PC-3 (cell line): ENCODE measurements at regions not wholly inside any gene's neighbourhood (a gene's known extent, or its start where the extent isn't known, plus 50 kb on each side); places are given as distances from the start of the nearest gene placed in this dataset.

ENCODE experiments used
- ATAC-seq: fragments of 200-7000 bp; cut with Tn5 transposase; 2 replicates; pipeline ENCODE4 v1.9.1; 2020; ENCODE audit warnings: mild to moderate bottlenecking, moderate library complexity
- BruUV-seq: library from RNA; stranded (reverse); fragments of 400-500 nt; replicated peaks from 2 replicates; lab custom pipeline; 2021; lab: Mats Ljungman, UMichigan
- CTCF ChIA-PET: fragments of 300-600 bp; sonication (Branson Sonifier 250); formaldehyde crosslinking; loops from one replicate; lab custom pipeline; 2022; ENCODE audit warnings: antibody characterized with exemption; lab: Charles Lee
- POLR2A ChIA-PET: fragments of 300-600 bp; sonication (Branson Sonifier 250); formaldehyde crosslinking; loops from one replicate; lab custom pipeline; 2022; ENCODE audit warnings: antibody characterized with exemption; ENCODE audit not compliant: unreplicated experiment; lab: Charles Lee
- DNase-seq: peaks from one replicate; pipeline ENCODE4 v3.0.0-alpha.2; 2015
- H2AFZ ChIP-seq: fragments of 300-600 bp; sonication (generic); 2 replicates; pipeline ENCODE4 v1.6.0; 2016; ENCODE audit warnings: antibody characterized with exemption, low read length
- H3F3A ChIP-seq: fragments of 300-600 bp; sonication (generic); one replicate; pipeline ENCODE4 v1.6.0; 2017; ENCODE audit warnings: antibody characterized with exemption, low read length, control low read depth, mild to moderate bottlenecking; ENCODE audit not compliant: unreplicated experiment
- H3K27ac ChIP-seq: fragments of 300-600 bp; sonication (generic); 2 replicates; pipeline ENCODE4 v1.5.1; 2016; ENCODE audit warnings: mild to moderate bottlenecking, low read length
- H3K27me3 ChIP-seq: fragments of 300-600 bp; sonication (generic); 2 replicates; pipeline ENCODE4 v1.6.1; 2016; ENCODE audit warnings: low read length, mixed read lengths
- H3K36me3 ChIP-seq: fragments of 300-600 bp; sonication (generic); 2 replicates; pipeline ENCODE4 v1.6.1; 2016; ENCODE audit warnings: low read depth, mixed run types, low read length, mixed read lengths
- H3K4me1 ChIP-seq: fragments of 300-600 bp; sonication (generic); 2 replicates; pipeline ENCODE4 v1.5.1; 2016; ENCODE audit warnings: low read length; ENCODE audit not compliant: insufficient read depth
- H3K4me2 ChIP-seq: fragments of 300-600 bp; sonication (generic); 2 replicates; pipeline ENCODE4 v1.6.0; 2016; ENCODE audit warnings: low read length
- H3K4me3 ChIP-seq: fragments of 300-600 bp; sonication (generic); 2 replicates; pipeline ENCODE4 v1.5.1; 2016; ENCODE audit warnings: mild to moderate bottlenecking, low read length, mixed read lengths
- H3K79me2 ChIP-seq: fragments of 300-600 bp; sonication (generic); 2 replicates; pipeline ENCODE4 v1.6.1; 2017; ENCODE audit warnings: low read length, mixed read lengths
- H3K9ac ChIP-seq: fragments of 300-600 bp; sonication (generic); 2 replicates; pipeline ENCODE4 v1.6.0; 2016; ENCODE audit warnings: mild to moderate bottlenecking, low read length
- H3K9me2 ChIP-seq: fragments of 300-600 bp; sonication (generic); replicated peaks from 2 replicates; pipeline ENCODE4 v1.6.1; 2016; ENCODE audit warnings: mixed run types, low read length, mixed read lengths
- H3K9me3 ChIP-seq: fragments of 300-600 bp; sonication (generic); 2 replicates; pipeline ENCODE4 v1.6.1; 2016; ENCODE audit warnings: low read length, mixed read lengths
- H4K20me1 ChIP-seq: fragments of 300-600 bp; sonication (generic); 2 replicates; pipeline ENCODE4 v1.6.1; 2016; ENCODE audit warnings: low read length, mixed read lengths
- EZH2 ChIP-seq: fragments of 300-600 bp; sonication (generic); IDR thresholded peaks from one replicate; pipeline ENCODE4 v1.6.1; 2017; ENCODE audit warnings: antibody characterized with exemption, mild to moderate bottlenecking, low read length; ENCODE audit not compliant: unreplicated experiment
- EZH2phosphoT487 ChIP-seq: fragments of 300-600 bp; sonication (generic); IDR thresholded peaks from 2 replicates; pipeline ENCODE4 v1.6.1; 2018; ENCODE audit warnings: mild to moderate bottlenecking, antibody characterized with exemption, low read length, borderline replicate concordance
- intact Hi-C: fragments of 100-400 bp; cut with micrococcal nuclease; formaldehyde crosslinking; loops from 2 replicates; pipeline ENCODE4 v1.9.0; 2023
- TF ChIP-seq, protein P1 (sequence below): fragments of 300-600 bp; sonication (generic); conservative IDR thresholded peaks from 2 replicates; pipeline ENCODE4 v1.5.1; 2017; ENCODE audit warnings: antibody characterized with exemption, low read depth, mild to moderate bottlenecking, low read length

DNA sequence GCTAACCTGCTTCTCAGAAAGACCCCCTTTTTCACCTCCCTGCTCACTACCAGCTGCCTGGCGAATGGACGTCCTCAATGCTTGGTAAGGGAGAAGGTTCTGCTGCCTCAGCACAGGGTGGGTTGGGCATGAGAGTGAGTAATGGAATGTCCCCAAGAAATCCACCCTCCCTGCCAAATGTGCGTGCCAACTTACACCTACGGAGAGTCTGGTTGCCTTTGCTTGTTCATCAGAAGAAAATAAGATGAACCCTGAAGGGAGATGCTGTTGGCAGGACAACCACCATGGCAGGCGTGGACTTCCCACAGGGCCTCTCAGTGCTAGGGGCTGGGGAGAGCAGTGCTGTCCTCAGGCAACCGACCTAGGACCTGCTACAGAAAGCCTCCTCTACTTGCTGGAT lies 106.0 kb downstream of the XCL2 start:
- Histone ChIP-seq H3K9me3 (no peaks in the 10 kb centered on the region), H3F3A (no peaks in the 10 kb centered on the region), H3K27ac (no peak overlapping the region), H3K36me3 (no peaks in the 10 kb centered on the region), H3K9me2 (no peaks in the 10 kb centered on the region), H4K20me1 (no peaks in the 10 kb centered on the region), H3K27me3 (no peaks in the 10 kb centered on the region), H3K4me3 (no peak overlapping the region), H2AFZ (no peak overlapping the region), H3K79me2 (no peaks in the 10 kb centered on the region), H3K4me1 (no peaks in the 10 kb centered on the region), H3K9ac (no peak overlapping the region), H3K4me2 (no peak overlapping the region)
- no peak for ATAC-seq
- ChIA-PET CTCF (no interaction called here), POLR2A (no interaction called here)
- intact Hi-C loops: loop anchor here (5.0 kb wide), 1 partner anchor 96 kb away; no protein-coding TSS in a partner anchor
- TF ChIP-seq EZH2phosphoT487 (no peak), EZH2 (no peak)
- TF ChIP-seq, protein P1, sequence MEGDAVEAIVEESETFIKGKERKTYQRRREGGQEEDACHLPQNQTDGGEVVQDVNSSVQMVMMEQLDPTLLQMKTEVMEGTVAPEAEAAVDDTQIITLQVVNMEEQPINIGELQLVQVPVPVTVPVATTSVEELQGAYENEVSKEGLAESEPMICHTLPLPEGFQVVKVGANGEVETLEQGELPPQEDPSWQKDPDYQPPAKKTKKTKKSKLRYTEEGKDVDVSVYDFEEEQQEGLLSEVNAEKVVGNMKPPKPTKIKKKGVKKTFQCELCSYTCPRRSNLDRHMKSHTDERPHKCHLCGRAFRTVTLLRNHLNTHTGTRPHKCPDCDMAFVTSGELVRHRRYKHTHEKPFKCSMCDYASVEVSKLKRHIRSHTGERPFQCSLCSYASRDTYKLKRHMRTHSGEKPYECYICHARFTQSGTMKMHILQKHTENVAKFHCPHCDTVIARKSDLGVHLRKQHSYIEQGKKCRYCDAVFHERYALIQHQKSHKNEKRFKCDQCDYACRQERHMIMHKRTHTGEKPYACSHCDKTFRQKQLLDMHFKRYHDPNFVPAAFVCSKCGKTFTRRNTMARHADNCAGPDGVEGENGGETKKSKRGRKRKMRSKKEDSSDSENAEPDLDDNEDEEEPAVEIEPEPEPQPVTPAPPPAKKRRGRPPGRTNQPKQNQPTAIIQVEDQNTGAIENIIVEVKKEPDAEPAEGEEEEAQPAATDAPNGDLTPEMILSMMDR: no peak
- BruUV-seq: no TSS peak
- DNase-seq: no peak

DNA sequence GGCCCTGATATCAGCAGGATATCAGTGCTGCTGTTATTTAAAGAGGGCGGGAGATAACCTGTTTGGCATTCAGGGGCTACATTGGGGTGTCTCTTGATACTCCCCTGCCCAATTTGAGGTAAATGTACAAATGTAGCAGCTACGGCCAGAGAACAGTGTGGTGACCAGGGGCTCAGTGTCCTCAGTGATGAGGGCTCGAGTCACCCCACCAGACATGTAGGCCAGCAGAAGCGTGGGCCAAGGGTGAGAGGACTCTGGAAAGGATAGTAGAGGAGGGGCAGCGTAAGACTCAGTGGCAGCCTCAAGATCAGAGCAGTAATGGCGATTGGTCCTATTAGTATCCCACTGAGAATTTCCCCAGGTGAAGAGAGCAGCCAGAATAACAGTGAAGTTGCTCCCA lies 108.4 kb downstream of the XCL2 start:
- ChIA-PET CTCF (no interaction called here), POLR2A (no interaction called here)
- DNase-seq (no peak), ATAC-seq (no peak)
- Histone ChIP-seq H3K9me3 (no peaks in the 10 kb centered on the region), H3K9me2 (no peaks in the 10 kb centered on the region), H3K4me2 (no peak overlapping the region), H3K9ac (no peak overlapping the region), H3K4me3 (no peak overlapping the region), H3K27me3 (no peaks in the 10 kb centered on the region), H3K36me3 (no peaks in the 10 kb centered on the region), H3K27ac (no peak overlapping the region), H3F3A (no peaks in the 10 kb centered on the region), H3K4me1 (no peaks in the 10 kb centered on the region), H2AFZ (no peak overlapping the region), H3K79me2 (no peaks in the 10 kb centered on the region), H4K20me1 (no peaks in the 10 kb centered on the region)
- BruUV-seq: no TSS peak
- no peak for TF ChIP-seq EZH2phosphoT487
- TF ChIP-seq, protein P1: no peak
- no peak for TF ChIP-seq EZH2
- intact Hi-C loops: loop anchor here (5.0 kb wide), 1 partner anchor 93 kb away; no protein-coding TSS in a partner anchor

GRCh38 chr1:168433238-168433637 lies 110.6 kb downstream of the XCL2 start:
- intact Hi-C loops: no loop called here
- no TSS peak for BruUV-seq

More at GRCh38 chr1:168433238-168433637, 110.6 kb downstream of the XCL2 start:
- ATAC-seq (no peak), DNase-seq (no peak)
- no peaks in the 10 kb centered on the region for H3F3A ChIP-seq
- no peaks in the 10 kb centered on the region for H3K36me3 ChIP-seq
- H3K9me3 ChIP-seq: no peaks in the 10 kb centered on the region
- ChIA-PET POLR2A (no interaction called here), CTCF (interaction anchor here (0.8 kb wide), 1 partner anchor 91 kb away, joined by 4 read pairs; no protein-coding TSS in a partner anchor)
- H2AFZ ChIP-seq: no peak overlapping the region
- no peaks in the 10 kb centered on the region for H3K9me2 ChIP-seq
- no peak overlapping the region for H3K4me2 ChIP-seq
- H3K79me2 ChIP-seq: no peaks in the 10 kb centered on the region
- no peaks in the 10 kb centered on the region for H3K27me3 ChIP-seq
- H3K4me1 ChIP-seq: no peaks in the 10 kb centered on the region
- no peak overlapping the region for H3K9ac ChIP-seq
- H3K4me3 ChIP-seq: no peak overlapping the region
- no peak overlapping the region for H3K27ac ChIP-seq
- no peaks in the 10 kb centered on the region for H4K20me1 ChIP-seq
- TF ChIP-seq EZH2: no peak
- no peak for TF ChIP-seq EZH2phosphoT487
- TF ChIP-seq, protein P1: no peak
